HTR-8/SVneo (cell line): ENCODE measurements at regions not wholly inside any gene's neighbourhood (a gene's known extent, or its start where the extent isn't known, plus 50 kb on each side); places are given as distances from the start of the nearest gene placed in this dataset.
A peak's percentile ranks its signal among the peaks of the same experiment; 100 is the strongest.
"Not testable (repeated sequence)": the region's sequence is repeated elsewhere in the genome, so short reads cannot be mapped to it uniquely, and the experiment has no call there.

ENCODE experiments used
- DNase-seq: peaks from one replicate; pipeline ENCODE4 v3.0.0; 2011; ENCODE audit warnings: low spot score, mixed read lengths; ENCODE audit not compliant: insufficient read length
- FAIRE-seq: peaks from 2 replicates; lab custom pipeline; 2011; peaks lifted over from hg19 to GRCh38; lab: Jason Lieb, UNC

- no peak for DNase-seq
- FAIRE-seq = no peak
Measured at GRCh38 chr10:133021116-133021962, 66.4 kb upstream of the ADGRA1 start.

- FAIRE-seq (no peak), DNase-seq (no peak)
Measured at GRCh38 chr10:133020193-133020817, 67.4 kb upstream of the ADGRA1 start.

GRCh38 chr10:133019651-133020050, 68.1 kb upstream of the ADGRA1 start:
- FAIRE-seq = no peak

GRCh38 chr10:133019191-133019590, 68.5 kb upstream of the ADGRA1 start:
- FAIRE-seq (no peak), DNase-seq (no peak)

More at GRCh38 chr10:133019651-133020050, 68.1 kb upstream of the ADGRA1 start:
- DNase-seq = no peak

- FAIRE-seq (no peak), DNase-seq (no peak)
Measured at GRCh38 chr10:133018491-133018890, 69.2 kb upstream of the ADGRA1 start.

GRCh38 chr10:133017203-133017601, 70.5 kb upstream of the ADGRA1 start:
- DNase-seq = no peak
- FAIRE-seq = no peak

- FAIRE-seq = no peak
- no peak for DNase-seq
Measured at GRCh38 chr10:133016493-133017202, 71.1 kb upstream of the ADGRA1 start.

GRCh38 chr10:133015816-133016462, 71.8 kb upstream of the ADGRA1 start:
- DNase-seq (no peak), FAIRE-seq (no peak)

- no peak for DNase-seq
- FAIRE-seq = no peak
Measured at GRCh38 chr10:133015321-133015720, 72.4 kb upstream of the ADGRA1 start.

GRCh38 chr10:133014416-133015210, 72.2 kb upstream of the CFAP46 start:
- DNase-seq = no peak
- FAIRE-seq = no peak

- FAIRE-seq = no peak
- DNase-seq = no peak
Measured at GRCh38 chr10:133013463-133013862, 71.1 kb upstream of the CFAP46 start.

- DNase-seq (no peak), FAIRE-seq (no peak)
Measured at GRCh38 chr10:133012573-133013359, 70.4 kb upstream of the CFAP46 start.

GRCh38 chr10:133011882-133012281, 69.5 kb upstream of the CFAP46 start:
- DNase-seq = no peak
- FAIRE-seq = no peak

GRCh38 chr10:133011393-133011792, 69.0 kb upstream of the CFAP46 start:
- not testable (repeated sequence) for DNase-seq, FAIRE-seq

- DNase-seq = not testable (repeated sequence)
- peak; percentile 99 for FAIRE-seq
Measured at GRCh38 chr10:133010843-133011179, 68.4 kb upstream of the CFAP46 start.

GRCh38 chr10:133010095-133010842, 67.9 kb upstream of the CFAP46 start:
- DNase-seq = peak; percentile 7
- FAIRE-seq = no peak

- DNase-seq (peak; percentile 7), FAIRE-seq (no peak)
Measured at GRCh38 chr10:133009218-133009950, 67.0 kb upstream of the CFAP46 start.

GRCh38 chr10:133008736-133009135, 66.4 kb upstream of the CFAP46 start:
- no peak for FAIRE-seq
- no peak for DNase-seq
